SK-N-SH (cell line): ENCODE measurements at regions not wholly inside any gene's neighbourhood (a gene's known extent, or its start where the extent isn't known, plus 50 kb on each side); places are given as distances from the start of the nearest gene placed in this dataset.
"Not testable (repeated sequence)": the region's sequence is repeated elsewhere in the genome, so short reads cannot be mapped to it uniquely, and the experiment has no call there.

Experiments
- CTCF ChIA-PET: fragments of 300-600, 350-600 bp; formaldehyde crosslinking; extraction: SDS; loops from one replicate; lab custom pipeline; 2021; lab: Yijun Ruan, JAX
- POLR2A ChIA-PET: fragments of 350-600 bp; sonication (Branson Sonifier 250); formaldehyde crosslinking; extraction: SDS; loops from one replicate; lab custom pipeline; 2020; ENCODE audit warnings: antibody characterized with exemption, inconsistent platforms; lab: Yijun Ruan, JAX
- DNase-seq: peaks from one replicate; pipeline ENCODE4 v3.0.0; 2012
- H2AFZ ChIP-seq: fragments of 200-600 bp; sonication (generic); 2 replicates; pipeline ENCODE4 v1.8.1; 2016; ENCODE audit warnings: antibody characterized with exemption, mild to moderate bottlenecking, low read depth
- H3F3A ChIP-seq: fragments of 200-600 bp; sonication (generic); replicated peaks from 2 replicates; pipeline ENCODE3; 2016; ENCODE audit warnings: antibody characterized with exemption, mild to moderate bottlenecking; ENCODE audit not compliant: insufficient read depth
- H3K27ac ChIP-seq, 2 experiments: fragments of 200-500 bp in 1 of 2; fragments of 200-600 bp in 1 of 2; sonication (Bioruptor generic) in 1 of 2; sonication (generic), shearing (Covaris generic) in 1 of 2; 2 replicates each; pipeline versions ENCODE4 v1.5.1 to v1.6.1; 2014 to 2016; ENCODE audit warnings: low read depth in 2 of 2, inconsistent platforms in 1 of 2, low read length in 1 of 2, mild to moderate bottlenecking in 1 of 2, mixed read lengths in 1 of 2
- H3K27me3 ChIP-seq: fragments of 200-600 bp; sonication (generic), shearing (Covaris generic); 2 replicates; pipeline ENCODE4 v1.6.1; 2016; ENCODE audit warnings: mixed run types; ENCODE audit not compliant: insufficient read depth
- H3K36me3 ChIP-seq, 2 experiments: fragments of 200-500 bp in 1 of 2; fragments of 200-600 bp in 1 of 2; sonication (Bioruptor generic) in 1 of 2; sonication (generic) in 1 of 2; replicated peaks in 1 of 2; 2 replicates each; pipeline versions ENCODE3 to v1.5.1; 2014 to 2016; ENCODE audit warnings: low read length in 1 of 2, mild to moderate bottlenecking in 1 of 2; ENCODE audit not compliant: insufficient read depth in 2 of 2, control insufficient read depth in 1 of 2
- H3K4me1 ChIP-seq, 2 experiments: fragments of 200-500 bp in 1 of 2; fragments of 200-600 bp in 1 of 2; sonication (Bioruptor generic) in 1 of 2; sonication (generic), shearing (Covaris generic) in 1 of 2; 2 replicates each; pipeline versions ENCODE4 v1.5.1 to v1.6.1; 2014 to 2016; ENCODE audit warnings: low read depth in 1 of 2, low read length in 1 of 2, mixed run types in 1 of 2; ENCODE audit not compliant: insufficient read depth in 2 of 2, control insufficient read depth in 1 of 2
- H3K4me2 ChIP-seq: fragments of 200-600 bp; sonication (generic), shearing (Covaris generic); 2 replicates; pipeline ENCODE4 v1.6.1; 2017; ENCODE audit warnings: mixed run types
- H3K4me3 ChIP-seq, 2 experiments: fragments of 200-500 bp in 1 of 2; fragments of 200-600 bp in 1 of 2; sonication (Bioruptor generic) in 1 of 2; sonication (generic), shearing (Covaris generic) in 1 of 2; 2 replicates each; pipeline versions ENCODE4 v1.5.1 to v1.8.1; 2014 to 2016; ENCODE audit warnings: low read depth in 2 of 2, inconsistent platforms in 1 of 2, low read length in 1 of 2, mild to moderate bottlenecking in 1 of 2, mixed read lengths in 1 of 2, moderate library complexity in 1 of 2
- H3K79me2 ChIP-seq: fragments of 200-600 bp; sonication (generic); 2 replicates; pipeline ENCODE4 v1.8.1; 2017; ENCODE audit warnings: mild to moderate bottlenecking; ENCODE audit not compliant: insufficient read depth
- H3K9ac ChIP-seq: fragments of 200-600 bp; sonication (generic); 2 replicates; pipeline ENCODE4 v1.6.1; 2017; ENCODE audit warnings: mixed run types
- H3K9me2 ChIP-seq: fragments of 200-600 bp; sonication (generic); 2 replicates; pipeline ENCODE4 v1.6.1; 2017; ENCODE audit warnings: mixed run types
- H3K9me3 ChIP-seq: fragments of 200-600 bp; sonication (generic); 2 replicates; pipeline ENCODE4 v1.6.1; 2017; ENCODE audit warnings: mixed run types, mild to moderate bottlenecking, moderate library complexity
- H4K20me1 ChIP-seq: fragments of 200-600 bp; sonication (generic); 2 replicates; pipeline ENCODE4 v1.6.1; 2017; ENCODE audit warnings: mild to moderate bottlenecking, mixed run types; ENCODE audit not compliant: insufficient read depth
- ELF1 ChIP-seq: IDR thresholded peaks from 2 replicates; pipeline ENCODE4 v1.4.0; 2012
- EP300 ChIP-seq, 2 experiments: IDR thresholded peaks; 2 replicates each; pipeline versions ENCODE4 v1.4.0 to v1.6.1; 2012; ENCODE audit warnings: borderline replicate concordance in 1 of 2, low read depth in 1 of 2, low read length in 1 of 2
- FOSL2 ChIP-seq: IDR thresholded peaks from 2 replicates; pipeline ENCODE4 v1.4.0; 2012; ENCODE audit warnings: low read depth, mild to moderate bottlenecking, moderate library complexity, borderline replicate concordance
- GABPA ChIP-seq: IDR thresholded peaks from 2 replicates; pipeline ENCODE4 v1.4.0; 2012; ENCODE audit warnings: low read depth, mild to moderate bottlenecking
- MAX ChIP-seq: IDR thresholded peaks from 2 replicates; pipeline ENCODE4 v1.4.0; 2012; ENCODE audit warnings: low read depth
- POLR2AphosphoS5 ChIP-seq: IDR thresholded peaks from 2 replicates; pipeline ENCODE4 v1.6.1; 2012; ENCODE audit warnings: low read depth, low read length
- RCOR1 ChIP-seq: fragments of 150-350 bp; IDR thresholded peaks from 2 replicates; pipeline ENCODE4 v1.6.1; 2017; ENCODE audit warnings: antibody characterized with exemption, low read length
- REST ChIP-seq: IDR thresholded peaks from 2 replicates; pipeline ENCODE4 v1.6.1; 2012; ENCODE audit warnings: mild to moderate bottlenecking, low read depth, low read length, moderate library complexity
- RXRA ChIP-seq: IDR thresholded peaks from 2 replicates; pipeline ENCODE4 v1.4.0; 2012; ENCODE audit warnings: low read depth, mild to moderate bottlenecking, borderline replicate concordance
- SIN3A ChIP-seq: IDR thresholded peaks from 2 replicates; pipeline ENCODE4 v1.6.1; 2012; ENCODE audit warnings: low read depth, mild to moderate bottlenecking, low read length, moderate library complexity, borderline replicate concordance
- SMC3 ChIP-seq: IDR thresholded peaks from 2 replicates; pipeline ENCODE4 v1.6.1; 2012; ENCODE audit warnings: low read depth, low read length, improper control_type of control experiment
- TCF12 ChIP-seq: IDR thresholded peaks from 2 replicates; pipeline ENCODE4 v1.4.0; 2012
- TEAD4 ChIP-seq: IDR thresholded peaks from 2 replicates; pipeline ENCODE4 v1.4.0; 2012; ENCODE audit warnings: mild to moderate bottlenecking, borderline replicate concordance; ENCODE audit not compliant: insufficient read depth
- USF1 ChIP-seq: IDR thresholded peaks from 2 replicates; pipeline ENCODE4 v1.4.0; 2012; ENCODE audit warnings: low read depth, borderline replicate concordance
- WGBS: methylation state at CpG from one replicate; pipeline ENCODE4 v1.1.6; 2017; ENCODE audit warnings: low lambda C conversion rate; 5-methylcytosine and 5-hydroxymethylcytosine counted together

- H3K79me2 ChIP-seq, result no peaks in the 10 kb centered on the region
- H3K9me3 ChIP-seq, result no peaks in the 10 kb centered on the region
- H3K27me3 ChIP-seq, result no peaks in the 10 kb centered on the region
- 0% methylated on average over 1 of the region's 2 CpGs for WGBS
- no peaks in the 10 kb centered on the region for H4K20me1 ChIP-seq
- POLR2A ChIA-PET, result no interaction called here
- CTCF ChIA-PET, result no interaction called here
- H3K27ac ChIP-seq, result no peak overlapping the region
- no peak overlapping the region for H3K9ac ChIP-seq
- no peaks in the 10 kb centered on the region for H3K9me2 ChIP-seq
- H3K4me3 ChIP-seq, result no peak overlapping the region
- no peak for DNase-seq
- H3K4me2 ChIP-seq, result no peak overlapping the region
- TF ChIP-seq TCF12 (no peak), POLR2AphosphoS5 (no peak), USF1 (no peak), ELF1 (no peak), TEAD4 (no peak), SIN3A (no peak), GABPA (no peak), FOSL2 (no peak), MAX (no peak), EP300 (IDR thresholded peaks at IDR 0.05; ENCODE audit: borderline replicate concordance in 1 of 2, low read depth in 1 of 2, low read length in 1 of 2) (no peak), RXRA (no peak), REST (no peak), SMC3 (no peak), RCOR1 (no peak)
- H3F3A ChIP-seq, result no peaks in the 10 kb centered on the region
- H3K36me3 ChIP-seq, result no peaks in the 10 kb centered on the region
- no peak overlapping the region for H2AFZ ChIP-seq
- no peaks in the 10 kb centered on the region for H3K4me1 ChIP-seq
Measured at GRCh38 chr14:105702275-105702817, 176.0 kb downstream of the TMEM121 start.

GRCh38 chr14:105703044-105703665 lies 176.8 kb downstream of the TMEM121 start:
- H3K9ac ChIP-seq, H3K79me2 ChIP-seq, CTCF ChIA-PET, H2AFZ ChIP-seq, H3K4me1 ChIP-seq, H3K9me3 ChIP-seq, H3K27me3 ChIP-seq, H4K20me1 ChIP-seq, H3K4me3 ChIP-seq, H3K27ac ChIP-seq, H3F3A ChIP-seq, POLR2A ChIA-PET, DNase-seq, H3K36me3 ChIP-seq, H3K9me2 ChIP-seq, H3K4me2 ChIP-seq: not testable (repeated sequence)
- WGBS, result 10% methylated on average over 6 of the region's 8 CpGs

GRCh38 chr14:105704091-105704490 lies 177.7 kb downstream of the TMEM121 start:
- H3K9ac ChIP-seq, H3K9me3 ChIP-seq, H3K4me3 ChIP-seq, H4K20me1 ChIP-seq, H2AFZ ChIP-seq, H3K36me3 ChIP-seq, H3K27ac ChIP-seq, H3K4me2 ChIP-seq, DNase-seq, H3F3A ChIP-seq, H3K79me2 ChIP-seq, H3K4me1 ChIP-seq, POLR2A ChIA-PET, H3K9me2 ChIP-seq, CTCF ChIA-PET, H3K27me3 ChIP-seq: not testable (repeated sequence)
- WGBS, result no CpG with 5 or more reads among the region's 10 CpGs

GRCh38 chr14:105704492-105704891 lies 178.1 kb downstream of the TMEM121 start:
- CTCF ChIA-PET, H3F3A ChIP-seq, H3K9me2 ChIP-seq, H3K9me3 ChIP-seq, H2AFZ ChIP-seq, H3K36me3 ChIP-seq, H3K4me1 ChIP-seq, H3K79me2 ChIP-seq, POLR2A ChIA-PET, H4K20me1 ChIP-seq, H3K4me3 ChIP-seq, H3K27me3 ChIP-seq, H3K9ac ChIP-seq, H3K4me2 ChIP-seq, H3K27ac ChIP-seq, DNase-seq: not testable (repeated sequence)
- WGBS, result 19% methylated on average over 3 of the region's 10 CpGs
